DMS 273 (cell line): ENCODE measurements at regions not wholly inside any gene's neighbourhood (a gene's known extent, or its start where the extent isn't known, plus 50 kb on each side); places are given as distances from the start of the nearest gene placed in this dataset.

Experiments used
- DNase-seq: peaks from one replicate; lab custom pipeline; 2025; ENCODE audit not compliant: unreplicated experiment; lab: John Stamatoyannopoulos, UW

DNA sequence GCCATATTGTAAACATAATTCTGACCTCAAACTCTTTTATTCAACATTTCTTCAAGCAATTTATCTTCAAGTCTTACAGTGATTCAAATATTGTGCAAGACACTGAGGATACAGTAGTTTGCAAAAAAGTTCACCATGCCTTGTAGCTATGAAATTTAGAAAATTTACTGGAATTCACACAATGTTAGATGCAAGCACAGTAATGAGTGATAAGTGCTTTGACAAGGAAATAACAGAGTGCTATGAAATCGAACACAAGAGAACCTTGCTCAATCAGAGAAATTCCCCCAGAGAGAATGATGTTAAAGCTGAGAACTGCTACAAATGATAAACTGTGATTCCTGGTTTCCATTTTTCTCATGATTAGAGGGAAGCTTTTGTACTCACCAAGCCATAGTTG lies 952.9 kb downstream of the FAT4 start:
- no peak for DNase-seq

DNA sequence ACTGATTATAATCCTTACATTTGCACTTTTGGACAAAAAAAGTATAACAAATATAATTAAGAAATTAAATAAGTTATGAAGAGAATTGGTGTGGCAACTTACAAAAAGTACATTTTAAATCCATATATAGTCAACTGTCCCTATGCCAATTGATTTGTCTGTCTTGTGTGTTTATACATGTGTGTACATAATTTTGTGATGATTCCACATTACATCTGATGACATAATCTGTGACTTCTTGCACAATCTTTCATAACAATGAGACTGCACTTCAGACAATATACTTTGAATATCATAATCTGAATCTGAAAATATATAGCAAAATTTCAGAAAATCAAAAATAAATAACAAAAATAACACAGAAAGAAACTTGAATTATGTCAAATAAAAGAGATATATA lies 953.4 kb downstream of the FAT4 start:
- DNase-seq: no peak

DNA sequence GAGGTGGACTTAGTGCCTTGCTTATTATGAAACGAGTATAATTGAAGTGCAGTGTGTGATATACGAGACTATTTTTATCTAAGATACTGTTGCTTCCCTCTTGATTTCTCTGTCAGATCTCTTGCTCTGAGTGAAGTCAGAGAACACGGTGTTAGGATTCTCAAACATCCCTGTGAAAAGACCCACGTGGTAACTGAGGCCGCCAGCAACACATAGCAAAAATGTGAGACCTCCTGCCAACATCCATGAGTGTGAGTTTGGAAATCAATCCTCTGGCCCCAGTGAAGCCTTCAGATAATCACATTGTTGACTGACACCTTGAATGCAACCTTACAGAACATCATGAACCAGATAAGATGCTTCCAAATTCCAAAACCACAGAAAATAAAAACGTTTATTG lies 954.4 kb downstream of the FAT4 start:
- no peak for DNase-seq

DNA sequence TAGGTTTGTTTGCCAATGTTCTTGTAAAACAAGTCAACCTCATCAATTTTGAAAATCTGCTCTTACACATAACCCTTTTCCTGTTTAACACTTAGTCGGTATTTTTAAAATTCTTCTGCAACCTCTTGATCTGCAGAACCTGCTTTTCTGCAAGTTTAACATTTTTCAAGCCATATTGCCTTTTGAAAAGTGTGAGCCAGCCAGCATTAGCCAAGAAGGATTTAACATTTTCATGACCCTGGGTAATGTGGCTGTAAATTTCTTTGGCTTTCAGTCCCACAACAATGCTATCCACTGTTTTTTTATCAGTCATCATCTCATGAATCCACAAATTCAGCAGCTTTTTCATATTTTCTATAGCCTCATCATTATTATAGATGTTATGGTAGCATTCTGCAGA lies 956.5 kb downstream of the FAT4 start:
- no peak for DNase-seq

DNA sequence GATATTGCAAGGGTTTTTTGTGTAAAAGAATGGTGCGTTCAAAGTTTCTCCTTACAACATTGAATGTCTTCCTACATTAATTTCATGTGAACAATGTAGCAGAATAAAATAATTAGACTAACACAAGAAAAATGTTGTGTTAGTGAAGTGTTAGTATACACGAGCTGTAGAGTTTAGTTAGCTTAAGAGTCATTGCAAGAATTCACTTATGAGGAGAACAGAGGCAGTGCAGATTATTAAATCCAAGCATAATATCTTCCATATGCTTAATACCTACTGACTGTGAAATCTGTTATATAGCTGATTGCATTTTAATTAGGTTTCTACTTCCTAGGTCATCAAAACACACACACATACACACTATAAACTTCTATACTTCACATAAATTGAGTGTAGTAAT lies 959.0 kb downstream of the FAT4 start:
- no peak for DNase-seq

DNA sequence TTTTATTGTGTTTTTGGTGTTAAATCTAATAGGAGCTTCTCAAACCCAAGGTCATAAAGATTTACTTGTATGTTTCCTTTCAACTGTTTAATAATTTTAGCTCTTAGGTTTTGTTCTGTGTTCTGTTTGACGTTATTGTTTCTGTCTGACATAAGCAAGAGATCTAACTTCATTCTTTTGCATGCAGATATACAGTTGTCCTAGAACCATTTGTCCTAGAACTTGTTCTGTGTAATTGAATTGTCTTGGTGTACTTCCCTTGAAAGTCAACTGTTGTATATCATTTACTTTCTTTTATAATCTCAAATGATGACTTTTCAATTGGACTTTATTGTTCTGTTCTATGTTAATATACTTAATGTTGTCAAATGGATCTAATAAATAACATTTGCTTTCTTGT lies 977.1 kb downstream of the FAT4 start:
- DNase-seq: no peak

DNA sequence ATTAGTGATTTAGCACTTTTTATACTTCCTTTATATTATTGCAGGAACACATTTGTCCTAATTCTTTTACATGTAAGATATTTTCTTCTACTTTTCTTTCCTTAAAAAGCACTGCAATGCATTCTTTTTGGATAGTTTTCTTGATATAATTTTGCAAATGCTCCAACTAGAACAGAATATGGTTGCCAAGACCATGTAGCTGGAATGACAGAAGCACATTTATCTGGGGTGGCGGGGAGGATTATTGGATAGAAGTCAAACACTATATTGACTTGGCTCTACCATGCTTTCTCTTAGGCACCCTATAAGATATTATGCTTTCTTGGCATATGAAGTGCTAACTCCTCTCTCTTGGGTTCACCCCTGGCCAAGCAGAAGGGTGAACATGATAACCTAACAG lies 983.5 kb downstream of the FAT4 start:
- DNase-seq: no peak

DNA sequence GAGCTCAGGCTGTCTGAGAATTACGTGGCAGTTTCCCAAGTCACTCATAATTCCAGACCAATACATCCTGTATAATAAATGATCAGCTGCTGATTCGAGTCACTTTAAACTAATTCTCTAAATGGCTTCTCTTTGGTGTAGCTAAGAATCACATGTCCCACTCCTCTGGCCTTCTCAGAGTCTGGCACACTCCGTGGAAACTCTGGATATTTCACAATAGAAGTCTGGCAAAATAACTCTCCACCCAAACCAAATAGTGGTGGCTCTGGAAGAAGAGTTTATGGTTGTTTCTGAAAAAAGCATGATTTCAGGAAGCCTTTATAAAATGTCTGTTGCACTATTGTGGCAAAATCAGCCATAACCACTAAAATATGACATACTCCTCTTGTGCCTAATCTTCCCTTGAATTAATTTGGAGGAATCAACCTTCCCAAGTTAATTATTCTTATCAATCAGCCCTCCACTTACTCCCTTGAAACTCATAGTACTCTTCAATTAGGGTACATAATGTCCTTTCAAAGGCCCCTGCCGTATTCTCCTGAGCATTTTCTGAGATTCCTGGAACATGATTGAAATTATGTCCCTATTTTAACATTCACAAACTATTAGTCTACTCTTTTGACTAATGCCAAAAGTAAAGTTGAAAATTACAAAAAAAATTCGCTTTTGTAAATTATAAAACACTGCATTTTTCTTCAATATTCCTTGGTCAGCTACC lies 991.6 kb downstream of the FAT4 start:
- DNase-seq: no peak

DNA sequence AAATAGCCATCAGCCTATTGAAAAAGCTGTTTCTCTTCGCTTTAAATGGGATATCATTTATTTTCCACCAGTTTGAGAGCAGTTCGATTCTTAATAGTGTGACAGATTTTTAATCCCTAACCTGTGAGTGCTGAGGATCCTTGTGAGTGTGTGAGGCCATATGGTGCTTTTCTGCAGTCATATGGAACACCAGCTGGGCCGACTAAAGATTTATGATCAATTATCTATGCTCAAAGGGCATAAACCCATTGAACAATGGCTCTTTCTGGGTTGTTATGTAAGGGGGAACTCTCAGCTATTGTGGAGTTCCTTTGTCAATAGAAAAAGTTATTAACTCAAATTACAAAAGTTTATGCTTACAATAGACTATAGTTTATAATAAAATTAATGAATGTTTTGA lies 1003.6 kb downstream of the FAT4 start:
- peak; percentile 88 for DNase-seq

DNA sequence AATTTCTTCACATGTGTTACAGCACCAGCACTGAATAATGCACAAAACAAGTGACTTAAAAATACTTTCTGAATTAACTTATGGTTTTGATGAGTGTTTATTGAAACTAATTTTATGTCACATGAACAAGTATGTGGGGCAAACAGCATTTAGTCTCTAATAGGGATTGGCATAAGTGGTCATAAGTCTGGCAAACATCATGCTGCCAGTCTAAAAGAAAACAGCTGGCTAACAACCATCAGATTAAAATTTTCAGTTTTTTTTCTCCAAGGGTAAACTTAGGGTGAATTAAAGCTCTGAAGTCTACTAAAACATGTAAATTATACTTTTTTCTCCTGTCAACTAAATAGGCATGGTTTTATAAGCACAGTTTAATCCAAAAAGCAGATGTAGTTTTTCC lies 1014.2 kb downstream of the FAT4 start:
- DNase-seq: peak; percentile 5

DNA sequence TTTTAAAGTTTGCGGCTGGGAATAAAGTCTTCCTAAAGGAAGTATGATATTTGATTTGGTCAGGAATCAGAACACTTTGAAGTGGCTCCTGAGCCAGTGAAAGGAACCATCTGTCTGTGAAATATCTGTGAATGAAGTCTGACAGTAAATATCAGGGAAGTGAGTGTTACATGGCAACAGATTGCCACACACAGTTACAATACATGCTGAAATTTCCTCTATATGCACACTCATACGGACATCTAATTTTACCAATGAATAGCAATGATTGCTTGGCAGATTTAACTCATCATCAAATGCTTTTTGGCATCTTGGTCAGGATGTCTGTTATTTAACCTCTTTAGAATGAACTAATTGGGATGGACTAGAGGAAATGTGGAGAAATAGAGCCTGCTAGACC lies 1023.8 kb downstream of the FAT4 start:
- DNase-seq: peak; percentile 49

DNA sequence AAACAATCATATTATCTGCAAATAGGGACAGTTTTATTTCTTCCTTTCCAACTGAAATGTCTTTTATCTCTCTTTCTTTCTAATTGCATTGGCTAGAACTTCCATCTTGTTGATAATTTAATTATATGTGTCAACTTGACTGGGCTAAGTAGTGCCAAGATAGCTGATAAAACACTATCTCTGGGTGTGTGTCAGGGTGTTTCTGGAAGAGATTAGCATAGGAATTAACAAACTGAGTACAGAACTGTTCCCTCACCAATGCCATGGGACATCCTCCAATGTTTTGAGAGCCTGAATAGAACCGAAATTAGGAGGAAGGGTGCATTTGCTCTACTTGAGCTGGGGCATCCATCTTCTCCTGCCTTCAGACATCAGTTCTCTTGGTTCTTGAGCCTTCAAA lies 1027.2 kb downstream of the FAT4 start:
- no peak for DNase-seq

DNA sequence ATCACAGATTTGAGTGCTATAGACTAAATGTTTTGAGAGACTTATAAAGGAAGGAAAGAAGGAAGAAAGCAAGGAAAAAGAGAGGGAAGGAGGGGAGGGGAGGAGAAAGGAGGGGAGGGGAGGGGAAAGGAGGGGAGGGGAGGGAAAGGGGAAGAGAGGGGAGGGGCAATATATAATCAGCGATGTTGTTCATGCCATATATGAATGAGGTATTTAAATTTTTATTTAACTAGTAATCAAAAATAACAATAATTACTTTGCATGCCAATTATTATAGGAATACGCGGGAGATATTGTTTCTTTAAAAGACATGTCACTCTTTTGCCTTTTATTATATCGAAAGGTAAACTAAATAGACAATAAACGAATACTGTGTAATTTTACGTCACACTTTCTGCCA lies 1029.7 kb downstream of the FAT4 start:
- DNase-seq: no peak

DNA sequence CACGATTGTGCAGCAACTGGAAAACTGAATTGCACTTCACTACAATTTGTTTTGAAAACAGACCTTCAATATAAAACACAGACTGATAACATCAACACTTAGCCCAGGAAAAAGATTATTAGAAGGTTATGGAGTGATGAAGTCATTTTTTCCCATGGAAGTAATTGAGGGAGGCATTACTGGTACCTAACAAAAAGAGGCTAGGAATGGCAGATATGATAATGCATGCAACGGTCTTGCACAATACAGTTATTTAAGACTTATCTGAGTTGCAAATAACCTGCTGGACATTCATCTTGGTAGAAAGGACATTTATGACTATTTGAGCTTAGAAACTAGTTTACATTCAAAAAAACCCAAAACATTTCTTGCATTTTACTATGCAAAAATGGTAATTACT lies 1031.9 kb downstream of the FAT4 start:
- DNase-seq: no peak

DNA sequence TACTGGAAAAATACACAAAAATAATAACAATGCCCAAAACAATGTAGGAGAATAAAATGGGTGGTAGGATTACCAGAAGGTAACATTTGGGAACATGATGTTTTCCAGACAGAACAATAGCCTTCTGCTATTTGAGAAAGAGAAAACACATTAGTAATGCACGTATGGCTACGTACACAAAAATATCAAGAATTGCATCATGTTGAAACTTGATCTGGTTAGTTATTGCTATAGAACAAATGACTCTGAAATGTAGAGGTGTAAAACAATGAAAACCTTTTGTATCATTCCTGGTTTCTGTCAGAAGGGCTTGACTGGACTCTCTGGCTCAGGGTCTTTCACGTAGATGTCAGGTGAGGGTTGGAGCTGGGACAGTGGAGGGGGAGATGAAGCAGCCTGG lies 1040.0 kb downstream of the FAT4 start:
- DNase-seq: no peak

DNA sequence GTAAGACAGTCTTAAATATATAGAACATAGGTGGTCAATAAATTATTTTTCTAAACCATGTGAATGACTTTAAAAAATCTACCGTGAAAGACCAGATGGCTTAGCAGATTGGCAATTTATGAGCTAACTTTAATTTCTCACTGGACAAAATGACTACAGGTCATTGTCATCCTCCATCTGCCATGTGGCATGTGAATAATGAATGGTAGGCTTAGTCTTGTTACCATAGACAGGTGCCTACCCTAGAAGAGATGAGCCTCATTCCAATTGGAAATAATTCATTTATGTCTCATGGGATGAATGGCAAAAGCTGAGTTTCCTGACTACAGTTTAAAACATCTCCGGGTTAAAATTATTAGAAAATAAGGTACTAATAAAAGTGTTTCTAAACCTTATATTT lies 1043.3 kb downstream of the FAT4 start:
- peak; percentile 73 for DNase-seq

DNA sequence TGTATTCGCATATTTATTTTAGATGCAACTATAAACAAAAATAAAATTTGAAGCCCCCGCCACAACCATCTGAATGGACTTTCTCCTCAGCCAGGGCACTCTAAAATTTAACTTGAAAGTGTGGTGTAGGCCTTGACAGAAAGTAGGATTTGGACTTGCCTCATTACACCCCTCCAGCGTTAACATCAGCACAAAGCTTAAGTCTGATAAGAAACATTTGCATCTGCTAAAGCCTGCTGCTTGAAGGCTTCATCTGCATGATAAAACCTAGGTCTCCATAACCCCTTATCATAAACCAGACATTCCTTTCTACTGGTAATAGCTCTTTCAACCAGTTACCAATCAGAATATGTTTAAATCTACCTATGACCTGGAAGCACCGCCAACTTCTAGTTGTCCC lies 1046.5 kb downstream of the FAT4 start:
- DNase-seq: no peak

DNA sequence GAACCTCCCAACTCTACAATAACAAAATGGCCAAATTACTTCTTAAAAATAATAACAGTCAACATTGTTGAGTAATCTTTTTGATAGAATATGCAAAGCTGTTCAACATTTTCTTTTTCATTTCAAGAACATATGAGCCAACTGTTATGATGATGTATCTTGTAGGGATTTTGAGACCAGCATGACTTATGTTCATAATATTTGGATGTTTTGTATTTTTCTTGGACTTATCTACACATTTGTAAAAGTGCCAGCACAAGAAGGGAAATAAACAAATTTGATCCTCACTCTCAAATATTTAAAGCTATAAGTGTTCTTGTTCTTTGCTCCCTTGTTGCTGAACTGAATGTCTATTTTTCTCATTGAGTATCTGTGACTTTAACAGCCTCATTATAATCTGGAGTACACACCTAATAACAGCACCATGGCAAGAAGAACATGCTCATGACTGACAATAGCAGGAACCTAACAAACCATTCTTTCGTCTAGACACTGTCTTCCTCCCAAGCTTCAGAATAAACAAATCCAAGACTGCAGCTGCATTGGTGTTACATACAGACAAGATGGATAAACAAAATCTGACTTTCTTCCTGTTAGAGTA lies 1049.7 kb downstream of the FAT4 start:
- DNase-seq: no peak

DNA sequence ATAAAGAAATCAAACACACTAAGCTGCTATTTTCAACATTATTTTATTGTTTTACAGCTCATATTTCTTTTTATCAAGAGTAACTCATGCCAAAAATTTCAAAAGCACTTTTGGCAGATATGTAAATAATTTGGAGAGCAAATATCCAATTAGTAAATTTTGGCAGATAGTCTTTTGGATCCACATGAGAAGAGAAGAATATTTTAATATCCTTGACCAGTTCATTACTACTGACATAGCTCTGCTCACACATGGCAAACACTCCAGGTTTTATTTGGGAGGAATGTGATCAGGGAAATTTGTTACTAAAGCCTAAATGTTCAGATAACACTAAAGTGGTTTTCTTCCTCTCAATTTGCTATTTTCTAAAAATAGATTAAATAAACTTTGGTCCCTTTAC lies 1054.3 kb downstream of the FAT4 start:
- DNase-seq: no peak

DNA sequence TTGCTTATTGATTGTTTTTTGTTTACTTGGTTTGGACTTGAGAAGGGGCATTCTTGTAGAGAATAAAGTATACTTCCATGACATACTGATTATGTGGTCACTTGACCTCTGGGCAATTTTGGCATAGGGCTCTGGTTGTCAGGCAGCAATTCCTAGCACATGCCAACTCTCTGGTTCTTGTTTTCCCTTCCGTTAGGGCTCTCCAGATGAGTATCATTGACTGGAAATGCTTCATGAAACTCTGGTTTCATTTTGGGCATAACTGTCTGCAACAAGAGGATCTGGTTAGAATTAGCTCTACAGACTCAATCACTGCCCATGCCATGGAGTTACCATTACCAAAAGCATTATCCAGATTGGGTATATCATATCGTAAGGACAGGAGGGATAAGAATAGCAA lies 1057.9 kb downstream of the FAT4 start:
- no peak for DNase-seq

DNA sequence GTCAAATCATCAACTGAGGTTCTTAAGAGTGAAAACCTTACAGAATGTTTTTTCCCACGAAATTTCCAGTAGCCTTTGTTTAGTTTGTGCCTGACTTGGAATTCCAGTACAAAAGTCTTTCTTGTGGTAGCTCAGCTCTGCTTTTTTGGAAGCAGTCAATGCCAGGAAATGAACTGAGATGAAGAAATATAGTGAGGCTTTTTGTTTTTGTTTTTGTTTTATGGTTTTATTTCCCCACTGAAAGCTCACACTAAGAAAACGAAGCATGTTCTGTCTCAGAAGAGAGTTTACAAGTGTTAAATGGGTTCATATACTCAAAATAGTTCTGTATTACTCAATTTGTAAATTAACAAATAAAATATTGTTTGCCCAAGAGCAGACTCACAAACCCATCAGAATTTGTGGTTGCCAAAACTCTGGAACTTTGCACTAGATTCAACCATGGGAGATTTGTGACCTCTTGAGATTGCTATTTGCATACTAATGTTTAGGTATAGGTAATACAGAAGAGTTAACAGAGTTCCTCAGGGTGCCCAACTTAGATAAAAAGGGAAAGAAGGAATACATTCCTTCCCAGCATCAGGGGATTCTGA lies 1060.8 kb downstream of the FAT4 start:
- no peak for DNase-seq

DNA sequence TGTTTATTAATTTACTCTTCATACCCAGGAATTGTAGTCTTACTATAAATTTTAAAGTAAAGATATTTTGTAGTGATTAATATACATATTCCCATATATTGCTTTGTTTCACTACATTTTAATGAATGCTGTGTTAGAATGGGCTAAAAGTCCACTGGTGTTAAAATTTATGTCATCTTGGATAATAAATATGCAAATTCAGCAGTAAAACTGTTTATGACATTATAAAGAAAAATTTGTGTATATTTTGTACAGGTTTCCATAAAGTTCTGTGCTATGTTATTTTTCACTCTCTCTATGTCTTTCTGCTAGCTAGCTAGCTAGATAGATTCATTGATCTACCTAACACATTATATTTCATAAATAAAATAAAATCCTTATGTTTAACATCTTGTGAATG lies 1071.2 kb downstream of the FAT4 start:
- no peak for DNase-seq

DNA sequence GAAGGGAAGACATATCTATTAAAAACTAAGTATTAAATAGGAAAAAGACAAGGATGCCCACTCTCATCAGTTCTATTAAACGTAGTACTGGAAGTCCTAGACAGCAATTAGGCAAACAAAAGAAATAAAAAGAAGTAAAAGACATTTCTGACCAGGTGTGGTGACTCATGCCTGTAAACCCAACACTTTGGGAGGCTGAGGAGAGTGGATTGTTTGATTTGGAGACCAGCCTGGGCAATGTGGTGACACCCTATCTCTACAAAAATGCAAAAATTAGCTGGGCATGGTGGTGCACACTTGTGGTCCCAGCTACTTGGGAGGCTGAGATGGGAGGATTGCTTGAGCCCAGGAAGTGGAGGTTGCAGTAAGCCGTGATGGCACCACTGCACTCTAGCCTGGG lies 1071.8 kb downstream of the FAT4 start:
- DNase-seq: no peak
